ENCODE measurements at regions not wholly inside any gene's neighbourhood (a gene's known extent, or its start where the extent isn't known, plus 50 kb on each side); places are given as distances from the start of the nearest gene placed in this dataset.

DNA sequence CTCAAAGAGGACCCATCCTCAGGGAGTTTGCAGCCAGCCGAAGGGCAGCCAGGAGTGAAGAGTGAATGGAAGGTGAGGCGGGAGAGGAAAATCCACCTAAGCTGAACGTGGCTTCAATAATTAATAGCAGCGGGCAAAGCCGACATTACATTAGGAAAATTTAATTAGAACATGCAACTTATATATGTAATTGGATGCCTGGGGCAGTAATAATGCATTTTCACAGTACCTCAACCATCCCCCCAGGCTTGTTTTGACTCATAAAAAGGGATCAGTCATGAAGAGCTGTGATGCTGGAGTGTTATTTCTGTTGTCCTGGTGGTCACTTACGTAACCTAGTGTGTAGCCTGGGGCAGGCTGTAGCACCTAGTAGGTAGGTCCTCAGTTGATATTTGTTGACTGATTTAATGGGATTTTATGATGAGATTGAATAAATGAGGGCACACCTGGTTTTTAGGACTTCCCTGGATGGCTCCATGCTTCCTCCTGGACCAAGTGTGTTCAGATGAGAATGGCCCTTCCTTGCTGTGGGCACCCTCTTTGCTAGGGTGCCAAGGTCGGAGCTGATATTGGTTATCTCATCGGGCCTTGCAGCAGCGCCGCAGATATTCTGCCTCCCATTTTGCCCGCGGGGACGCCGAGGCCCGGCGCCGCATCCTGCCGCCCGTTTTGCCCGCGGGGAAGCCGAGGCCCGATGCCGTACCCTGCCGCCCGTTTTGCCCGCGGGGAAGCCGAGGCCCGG lies 128.8 kb downstream of the CDH26 start:
- TF ChIP-seq, protein P1, sequence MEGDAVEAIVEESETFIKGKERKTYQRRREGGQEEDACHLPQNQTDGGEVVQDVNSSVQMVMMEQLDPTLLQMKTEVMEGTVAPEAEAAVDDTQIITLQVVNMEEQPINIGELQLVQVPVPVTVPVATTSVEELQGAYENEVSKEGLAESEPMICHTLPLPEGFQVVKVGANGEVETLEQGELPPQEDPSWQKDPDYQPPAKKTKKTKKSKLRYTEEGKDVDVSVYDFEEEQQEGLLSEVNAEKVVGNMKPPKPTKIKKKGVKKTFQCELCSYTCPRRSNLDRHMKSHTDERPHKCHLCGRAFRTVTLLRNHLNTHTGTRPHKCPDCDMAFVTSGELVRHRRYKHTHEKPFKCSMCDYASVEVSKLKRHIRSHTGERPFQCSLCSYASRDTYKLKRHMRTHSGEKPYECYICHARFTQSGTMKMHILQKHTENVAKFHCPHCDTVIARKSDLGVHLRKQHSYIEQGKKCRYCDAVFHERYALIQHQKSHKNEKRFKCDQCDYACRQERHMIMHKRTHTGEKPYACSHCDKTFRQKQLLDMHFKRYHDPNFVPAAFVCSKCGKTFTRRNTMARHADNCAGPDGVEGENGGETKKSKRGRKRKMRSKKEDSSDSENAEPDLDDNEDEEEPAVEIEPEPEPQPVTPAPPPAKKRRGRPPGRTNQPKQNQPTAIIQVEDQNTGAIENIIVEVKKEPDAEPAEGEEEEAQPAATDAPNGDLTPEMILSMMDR (IDR thresholded peaks at IDR 0.05; ENCODE audit: low read depth, low read length), result no peak
- no peak overlapping the region for H3K4me3 ChIP-seq (ENCODE audit: low read depth, low read length)

DNA sequence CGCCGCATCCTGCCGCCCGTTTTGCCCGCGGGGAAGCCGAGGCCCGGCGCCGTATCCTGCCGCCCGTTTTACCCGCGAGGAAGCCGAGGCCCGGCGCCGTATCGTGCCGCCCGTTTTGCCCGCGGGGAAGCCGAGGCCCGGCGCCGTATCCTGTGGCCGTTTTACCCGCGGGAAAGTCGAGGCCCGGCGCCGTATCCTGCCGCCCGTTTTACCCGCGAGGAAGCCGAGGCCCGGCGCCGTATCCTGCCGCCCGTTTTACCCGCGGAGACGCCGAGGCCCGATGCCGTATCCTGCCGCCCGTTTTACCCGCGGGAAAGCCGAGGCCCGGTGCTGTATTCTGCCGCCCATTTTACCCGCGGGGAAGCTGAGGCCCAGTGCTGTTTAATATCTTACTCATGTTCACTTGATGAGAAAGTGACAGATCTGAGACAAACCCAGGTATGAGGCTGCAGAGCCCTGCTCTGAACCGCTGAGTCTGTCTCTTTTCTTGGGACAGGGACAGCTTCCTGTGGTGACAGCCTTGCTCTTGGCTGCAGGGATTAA lies 129.4 kb downstream of the CDH26 start:
- H3K4me3 ChIP-seq (ENCODE audit: low read depth, low read length), result no peak overlapping the region
- TF ChIP-seq, protein P1 (IDR thresholded peaks at IDR 0.05; ENCODE audit: low read depth, low read length), result no peak

DNA sequence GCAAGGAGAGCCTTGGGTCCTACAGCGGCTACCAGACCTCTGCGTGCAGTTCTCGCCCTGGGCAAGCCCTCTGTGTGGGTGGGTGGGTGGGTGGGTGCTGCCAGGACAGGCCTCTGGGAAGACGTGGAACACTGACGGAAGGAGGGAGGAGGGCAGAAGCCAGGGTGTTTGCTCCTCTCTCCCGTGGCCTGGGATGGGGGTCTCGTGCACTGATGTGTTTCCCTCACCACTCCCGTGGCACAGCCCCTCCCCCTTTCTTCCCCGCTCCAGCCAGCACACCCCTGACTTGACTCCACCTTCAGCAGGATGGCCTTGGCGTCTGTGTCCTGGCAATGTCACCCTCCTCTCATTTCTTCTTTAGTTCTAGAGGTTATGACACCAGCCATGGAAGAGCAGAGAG lies 130.0 kb downstream of the CDH26 start:
- no peak overlapping the region for H3K4me3 ChIP-seq (ENCODE audit: low read depth, low read length)
- TF ChIP-seq, protein P1 (IDR thresholded peaks at IDR 0.05; ENCODE audit: low read depth, low read length), result no peak

DNA sequence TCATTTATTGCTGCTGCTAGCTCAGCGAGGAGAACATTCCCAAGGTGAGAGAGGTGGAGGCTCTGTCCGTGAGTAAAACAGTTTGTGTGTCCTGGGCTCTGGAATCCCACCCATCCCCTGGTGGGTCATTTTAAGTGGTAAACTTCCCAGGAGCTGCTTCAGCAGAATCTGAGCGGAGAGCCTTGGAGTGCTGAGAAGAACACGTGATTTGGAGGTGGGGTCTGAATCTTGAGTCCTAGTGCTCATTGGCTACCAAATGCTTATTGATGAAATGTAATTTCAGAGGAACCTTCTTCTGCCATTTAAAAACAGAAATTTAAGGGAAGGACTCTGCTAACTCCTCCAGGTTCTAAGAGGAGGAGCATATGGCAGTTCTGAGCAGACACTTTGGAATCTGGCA lies 132.4 kb downstream of the CDH26 start:
- TF ChIP-seq, protein P1 (IDR thresholded peaks at IDR 0.05; ENCODE audit: low read depth, low read length), result no peak
- H3K4me3 ChIP-seq (ENCODE audit: low read depth, low read length), result no peak overlapping the region

DNA sequence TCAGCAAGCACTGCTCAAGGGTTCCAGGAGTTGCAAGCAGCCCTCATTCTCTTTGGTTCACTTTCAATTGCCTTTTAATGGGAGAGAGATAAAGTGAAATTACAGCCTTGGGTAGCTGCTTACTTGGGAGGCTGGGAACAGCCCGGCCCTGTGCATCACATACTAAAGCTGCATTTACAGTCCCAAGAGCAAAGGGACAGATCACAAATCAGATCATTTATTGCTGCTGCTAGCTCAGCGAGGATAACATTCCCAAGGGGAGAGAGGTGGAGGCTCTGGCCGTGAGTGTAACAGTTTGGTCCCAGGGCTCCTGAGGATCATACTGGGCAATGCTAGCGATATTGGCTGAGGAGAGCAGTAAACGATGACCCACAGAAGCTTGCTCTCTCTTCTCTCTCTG lies 133.1 kb downstream of the CDH26 start:
- no peak overlapping the region for H3K4me3 ChIP-seq (ENCODE audit: low read depth, low read length)
- TF ChIP-seq, protein P1 (IDR thresholded peaks at IDR 0.05; ENCODE audit: low read depth, low read length), result no peak

DNA sequence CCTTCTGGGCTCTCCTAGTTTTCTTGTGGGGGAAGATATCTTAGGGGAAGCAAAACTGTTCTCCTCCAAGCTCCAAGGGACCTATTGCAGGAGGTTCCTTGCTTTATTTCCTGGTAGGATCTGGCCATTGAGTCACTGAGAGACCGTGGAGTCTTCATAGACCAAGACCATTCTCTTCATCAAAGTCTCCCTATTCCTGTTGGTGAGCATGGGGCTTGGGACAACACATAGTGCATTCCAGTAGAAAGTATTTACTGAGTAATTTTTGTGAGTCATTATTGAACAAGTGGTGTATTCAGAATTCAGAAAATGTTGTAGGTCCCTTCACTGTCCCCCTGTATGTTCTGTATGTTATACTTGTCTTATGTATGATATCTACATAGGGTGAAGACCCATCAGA lies 133.6 kb downstream of the CDH26 start:
- H3K4me3 ChIP-seq (ENCODE audit: low read depth, low read length), result no peak overlapping the region
- TF ChIP-seq, protein P1 (IDR thresholded peaks at IDR 0.05; ENCODE audit: low read depth, low read length), result no peak

DNA sequence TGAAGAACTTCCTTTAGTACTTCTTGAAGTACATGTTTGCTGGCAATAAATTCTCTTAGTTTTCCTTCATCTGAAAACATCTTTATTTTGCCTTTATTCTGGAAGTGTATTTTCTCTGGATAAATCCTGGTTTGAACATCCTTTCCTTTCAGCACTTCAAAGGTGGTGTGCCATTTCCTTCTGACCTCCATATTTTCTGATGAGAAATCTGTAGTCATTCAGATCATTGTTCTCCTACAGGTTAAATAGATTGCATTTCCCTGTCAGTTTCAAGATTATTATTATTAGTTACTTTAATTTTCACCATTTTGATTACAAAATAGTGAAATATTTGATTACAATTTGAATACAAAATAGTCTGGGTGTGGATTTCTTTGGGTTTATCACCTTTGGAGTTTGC lies 134.5 kb downstream of the CDH26 start:
- TF ChIP-seq, protein P1 (IDR thresholded peaks at IDR 0.05; ENCODE audit: low read depth, low read length), result no peak
- H3K4me3 ChIP-seq (ENCODE audit: low read depth, low read length), result no peak overlapping the region
